HL-60/S4 treated with retinoic acid at 250 ng/mL for 4 days and 3 days (cell line): ENCODE measurements at regions not wholly inside any gene's neighbourhood (a gene's known extent, or its start where the extent isn't known, plus 50 kb on each side); places are given as distances from the start of the nearest gene placed in this dataset.
"Not testable (repeated sequence)": the region's sequence is repeated elsewhere in the genome, so short reads cannot be mapped to it uniquely, and the experiment has no call there.

ENCODE experiments used
- in situ Hi-C: fragments of 300-500 bp; cut with MboI; formaldehyde crosslinking; loops from 2 replicates; pipeline ENCODE4 v1.7.0; 2022; ENCODE audit warnings: low sequenced_read_pairs

DNA sequence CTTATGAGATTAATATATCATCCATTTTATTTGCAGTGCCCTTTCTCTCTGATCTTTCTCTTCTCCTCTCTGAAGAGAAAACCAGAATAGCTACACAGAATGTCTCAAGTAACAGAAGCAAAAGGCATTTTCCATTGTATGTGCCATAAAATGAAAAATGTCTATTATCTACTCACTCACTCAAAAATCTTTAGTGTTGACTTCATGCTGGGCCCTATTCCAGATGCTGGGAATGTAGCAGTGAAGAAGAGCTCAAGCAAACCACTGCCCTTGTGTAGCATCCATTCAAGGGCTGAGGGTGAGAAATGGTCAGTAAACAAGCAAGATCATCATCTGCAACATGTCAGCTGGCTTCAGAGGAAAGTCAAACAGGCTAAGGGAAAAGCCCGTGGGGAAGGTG, 427.7 kb downstream of the METTL4 start:
- in situ Hi-C loops = no loop called here

DNA sequence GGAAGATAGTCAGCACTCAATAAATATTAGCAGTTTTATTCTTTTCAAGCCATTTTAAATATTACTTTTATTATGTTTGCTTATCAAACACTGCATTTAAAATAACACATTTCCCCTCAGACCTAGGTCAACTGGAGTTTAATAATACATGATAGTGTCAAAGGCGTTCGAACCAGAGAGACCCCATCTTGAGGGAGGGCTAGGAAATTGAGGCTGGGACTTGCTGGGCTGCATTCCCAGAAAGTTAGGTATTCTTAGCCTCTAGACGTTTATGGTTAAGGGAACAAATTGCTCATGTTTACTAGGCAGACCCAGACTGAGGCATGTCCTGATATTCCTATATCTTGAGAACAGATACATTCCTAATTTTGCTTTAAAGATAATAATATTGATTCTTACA, 426.5 kb downstream of the METTL4 start:
- in situ Hi-C loops = no loop called here

DNA sequence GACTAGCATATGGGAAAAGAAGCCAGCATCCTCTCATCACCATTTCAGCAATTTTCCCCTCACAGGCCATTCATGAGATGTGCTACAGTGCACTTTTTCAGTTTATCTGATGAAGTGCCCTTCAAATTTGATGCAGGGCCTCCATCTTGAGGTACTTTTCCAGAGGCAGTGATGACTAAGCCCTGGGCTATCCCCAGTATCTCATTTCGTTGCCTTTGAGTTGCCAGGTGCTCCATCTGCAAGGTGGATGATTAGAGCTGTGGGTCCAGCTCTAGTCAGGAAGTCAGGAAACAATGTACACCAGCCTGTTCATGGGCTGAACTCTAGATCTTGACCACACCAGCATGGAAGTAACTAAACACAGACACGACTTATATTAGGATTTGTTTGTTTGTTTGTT, 425.2 kb downstream of the METTL4 start:
- in situ Hi-C loops = no loop called here

GRCh38 chr18:2146754-2147153, 424.6 kb downstream of the METTL4 start:
- in situ Hi-C loops = no loop called here

GRCh38 chr18:2147476-2148230, 423.7 kb downstream of the METTL4 start:
- in situ Hi-C loops = no loop called here

GRCh38 chr18:2148823-2149222, 422.5 kb downstream of the METTL4 start:
- in situ Hi-C loops = no loop called here

DNA sequence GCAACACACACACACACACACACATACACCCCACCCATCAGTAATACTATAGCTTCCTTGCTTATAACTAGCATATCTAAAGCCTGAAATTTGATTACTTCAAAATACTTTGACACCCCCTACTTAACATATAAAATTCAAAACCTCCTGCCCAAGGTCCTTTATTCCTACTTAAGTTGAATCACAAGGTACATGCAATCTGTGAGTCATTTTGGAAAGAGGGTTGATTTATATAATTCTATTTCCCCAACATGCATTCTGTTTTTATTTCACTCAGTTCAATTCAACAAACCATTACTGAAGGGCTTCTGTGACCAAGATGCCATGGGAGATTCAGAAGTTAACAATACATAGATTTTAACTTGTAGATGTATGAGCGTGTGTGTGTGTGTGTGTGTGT, 420.7 kb downstream of the METTL4 start:
- in situ Hi-C loops = no loop called here

- in situ Hi-C loops = no loop called here
These were observed 417.0 kb downstream of the METTL4 start for GRCh38 chr18:2154278-2154677.

DNA sequence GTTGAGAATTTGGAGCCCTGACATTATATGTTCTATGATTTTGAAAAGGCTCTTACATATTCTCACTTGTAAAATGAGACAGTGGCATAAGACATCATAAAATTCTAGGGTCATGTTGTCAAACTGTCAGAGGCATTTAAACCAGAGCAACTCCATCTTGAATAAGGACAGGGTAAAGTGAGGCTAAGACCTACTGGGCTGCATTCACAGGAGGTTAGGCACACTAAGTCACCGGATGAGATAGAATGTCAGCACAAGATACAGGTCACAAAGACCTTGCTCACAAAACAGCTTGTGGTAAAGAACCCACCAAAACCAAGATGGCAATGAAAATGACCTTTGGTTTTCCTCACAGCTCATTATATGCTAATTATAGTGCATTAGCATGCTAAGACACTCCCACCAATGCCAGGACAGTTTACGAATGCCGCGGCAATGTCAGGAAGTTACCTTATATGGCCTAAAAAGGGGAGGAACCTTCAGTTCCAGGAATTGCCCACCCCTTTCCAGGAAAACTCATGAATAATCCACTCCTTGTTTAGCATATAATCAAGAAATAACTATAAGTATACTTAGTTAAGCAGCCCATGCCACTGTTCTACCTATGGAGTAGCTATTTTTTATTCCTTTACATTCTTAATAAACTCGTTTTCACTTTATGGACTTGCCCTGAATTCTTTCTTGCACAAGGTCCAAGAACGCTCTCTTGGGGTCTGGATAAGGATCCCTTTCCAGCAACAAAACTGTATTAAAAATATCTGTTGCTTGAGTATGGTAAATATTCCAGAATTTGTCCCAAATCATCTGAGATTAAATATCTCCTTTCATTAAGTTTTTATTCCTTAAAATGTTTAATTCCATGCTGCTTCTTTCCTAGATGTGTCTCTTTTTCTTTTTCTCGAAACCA, 406.4 kb downstream of the METTL4 start:
- in situ Hi-C loops = no loop called here

- in situ Hi-C loops = not testable (repeated sequence)
These were observed 404.4 kb downstream of the METTL4 start for GRCh38 chr18:2166876-2167275.

DNA sequence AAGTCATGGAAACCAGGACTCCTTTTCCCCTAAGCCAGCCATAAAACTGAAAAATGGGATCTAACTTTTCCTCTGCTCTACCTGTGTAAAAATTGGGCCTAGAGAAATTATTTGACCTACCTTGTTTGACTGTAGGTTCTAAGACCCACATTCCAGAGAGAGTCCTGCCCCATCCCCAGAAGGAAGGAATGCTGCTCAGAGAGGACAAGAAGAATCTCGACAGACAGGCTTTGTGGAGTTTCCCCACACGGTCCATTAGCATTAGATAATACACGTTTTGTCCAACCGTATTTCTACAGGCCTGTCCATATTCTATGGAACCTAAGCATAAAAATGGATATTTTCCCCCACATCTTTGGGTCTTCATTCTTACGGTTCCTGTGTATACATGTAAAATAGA, 403.3 kb downstream of the METTL4 start:
- in situ Hi-C loops = no loop called here

DNA sequence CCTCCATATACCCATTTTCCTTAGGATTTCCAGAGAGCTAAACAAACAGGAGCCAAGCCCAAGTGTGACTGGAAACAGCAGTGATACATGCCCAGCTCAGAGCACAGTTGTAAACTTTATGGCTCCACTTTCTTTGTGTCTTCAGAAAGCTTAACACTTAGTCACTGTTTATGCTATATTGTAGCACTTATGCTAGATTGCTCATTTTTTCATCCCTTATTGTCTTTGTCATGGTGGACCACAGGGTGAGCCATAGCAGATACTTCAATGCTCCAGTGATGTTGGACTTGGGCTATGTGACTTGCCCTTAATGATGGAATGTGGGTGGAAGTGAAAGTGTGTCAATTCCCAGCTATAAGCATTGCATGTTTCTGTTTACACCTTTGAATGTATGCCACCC, 401.6 kb downstream of the METTL4 start:
- in situ Hi-C loops = no loop called here

GRCh38 chr18:2171840-2172625, 399.3 kb downstream of the METTL4 start:
- in situ Hi-C loops = no loop called here

DNA sequence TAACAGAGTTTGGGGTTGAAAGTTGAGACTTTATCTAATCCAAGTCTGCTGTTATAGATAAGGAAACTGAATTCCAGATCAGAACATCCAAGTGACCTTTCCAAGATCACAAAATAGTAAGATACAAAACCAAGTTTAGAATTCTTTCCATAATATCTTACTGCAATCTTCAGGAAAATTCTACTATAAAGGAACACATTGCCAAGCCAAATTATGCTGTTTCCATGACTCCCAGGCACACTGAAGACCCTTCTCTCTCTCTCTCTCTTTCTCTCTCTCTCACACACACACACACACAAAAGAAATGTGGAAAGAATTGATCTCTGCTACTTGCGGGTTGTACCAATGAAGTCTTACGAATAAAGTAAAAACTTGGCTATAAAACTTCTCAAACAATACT, 398.4 kb downstream of the METTL4 start:
- in situ Hi-C loops = no loop called here

- in situ Hi-C loops = no loop called here
These were observed 397.8 kb downstream of the METTL4 start for GRCh38 chr18:2173486-2173885.

DNA sequence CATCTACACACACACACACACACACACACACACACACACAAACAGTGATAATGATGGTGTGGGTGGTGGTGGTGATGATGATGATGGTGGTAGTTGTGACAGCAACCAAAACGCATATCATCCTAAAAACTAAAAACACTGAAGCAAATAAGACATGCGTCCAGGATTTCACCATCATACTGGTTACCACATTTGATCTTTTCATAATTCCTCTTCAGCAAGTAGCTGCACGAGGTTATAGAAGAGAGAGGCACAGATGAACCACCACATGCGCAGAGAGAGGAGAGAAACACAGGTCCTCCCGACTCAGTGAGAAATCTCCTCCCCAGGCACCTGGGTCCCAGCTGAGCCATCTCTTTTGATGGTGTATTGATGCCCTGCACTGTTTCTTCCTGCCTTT, 393.3 kb downstream of the METTL4 start:
- in situ Hi-C loops = no loop called here

DNA sequence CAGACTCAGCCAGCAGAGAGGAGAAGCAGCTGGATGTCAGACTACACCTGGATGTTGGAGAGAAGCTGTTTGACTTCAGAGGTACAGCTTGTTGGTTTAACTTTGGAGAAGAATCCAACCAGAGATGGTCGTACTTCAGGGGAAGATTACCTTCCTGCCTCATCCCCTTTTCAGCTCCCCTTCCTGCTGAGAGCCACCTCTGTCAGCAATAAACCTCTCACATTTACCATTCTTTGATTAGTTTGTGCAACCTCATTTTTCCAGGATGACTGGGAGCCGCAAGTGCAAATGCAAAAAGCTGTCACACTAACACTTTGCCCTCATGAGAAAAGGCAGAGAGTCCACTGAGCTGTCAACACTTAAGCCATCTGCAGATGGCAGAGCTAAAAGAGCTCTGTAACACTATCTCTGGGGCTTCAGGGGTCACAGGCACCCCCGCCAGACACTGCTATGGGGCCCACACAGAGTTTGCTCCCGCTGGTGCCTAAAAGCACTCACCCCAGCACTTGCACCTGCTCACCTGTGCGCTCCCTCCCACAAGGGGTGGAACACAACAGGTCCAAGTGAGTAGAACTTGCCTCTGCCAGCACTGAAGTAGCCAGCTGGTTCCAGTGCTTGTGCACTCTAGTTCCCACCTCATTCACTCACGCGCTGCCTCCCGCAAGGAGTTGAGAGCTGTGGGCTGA, 391.7 kb downstream of the METTL4 start:
- in situ Hi-C loops = no loop called here

- in situ Hi-C loops = no loop called here
These were observed 390.7 kb downstream of the METTL4 start for GRCh38 chr18:2180586-2180985.

GRCh38 chr18:2183432-2183831, 387.9 kb downstream of the METTL4 start:
- in situ Hi-C loops = no loop called here

GRCh38 chr18:2186967-2187366, 384.3 kb downstream of the METTL4 start:
- in situ Hi-C loops = no loop called here

DNA sequence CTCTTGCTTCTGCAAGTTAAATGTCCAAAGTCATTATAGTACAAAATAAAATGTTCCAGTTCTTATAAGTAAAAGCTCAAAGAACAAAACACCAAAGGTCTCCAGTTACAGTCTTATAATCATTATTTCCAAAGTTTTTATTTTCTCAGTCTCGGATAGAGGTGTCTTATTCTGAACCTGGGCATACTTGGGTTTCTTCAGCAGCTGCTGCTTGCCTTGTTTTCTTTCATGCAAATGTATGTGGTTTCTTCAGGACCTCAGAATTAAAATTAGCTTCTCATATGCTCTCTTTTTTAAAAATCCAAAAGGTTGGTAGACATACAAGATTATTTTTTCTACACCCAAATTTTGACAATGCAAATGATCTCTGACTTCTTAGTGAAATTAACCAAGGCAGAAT, 383.0 kb downstream of the METTL4 start:
- in situ Hi-C loops = no loop called here
